Heart left ventricle (tissue), 13 donors: ENCODE measurements at regions not wholly inside any gene's neighbourhood (a gene's known extent, or its start where the extent isn't known, plus 50 kb on each side); places are given as distances from the start of the nearest gene placed in this dataset.

Experiments
- CTCF ChIP-seq, 12 donors: fragments of 200-600 bp; sonication (generic) in 4 of 12; IDR thresholded peaks; one replicate each; pipeline versions ENCODE4 v1.5.0 to v1.8.0; 2018 to 2022; ENCODE audit warnings: antibody characterized with exemption in 12 of 12, mild to moderate bottlenecking in 5 of 12
- POLR2A ChIP-seq, 2 donors: fragments of 450-650 bp; IDR thresholded peaks; one replicate each; pipeline ENCODE4 v1.6.1; 2017; ENCODE audit warnings: antibody characterized with exemption in 2 of 2, mild to moderate bottlenecking in 2 of 2, moderate library complexity in 2 of 2
- donor health status: ischemic (EF 13 %, LVEDD 7.1; RV severe dilation, severe dysfunction).
- donor health status: DM: no; HTN: yes; CAD: no.
- donor health status: DM: no; HTN: no; CAD: no.
- donor health status: ischemic (EF 25% LVEDD 6.9; RV normal size, moderate dysfunction).
- donor health status: ischemic (EF 25% LVEDD 5.7; RV mildly dilated, moderate dysfunction).
- donor health status: ischemic (EF 35%, LVEDD 5.7; RV mildly dilated, moderate dysfunction).
- donor health status: nonischemic (EF 11% LVEDD 7.7; RV severe dilation, severe dysfunction).
- donor health status: DM: yes; HTN: yes; CAD: no.
- donor health status: PGD.
- donor health status: ischemic (EF 29% LVEDD 5.4; RV normal size, mild dysfunction).
- donor health status: nonischemic (EF 23%, LVEDD 6.1; RV moderate dilation, normal function).

- TF ChIP-seq POLR2A (IDR thresholded peaks at IDR 0.05) (no peak), CTCF (IDR thresholded peaks at IDR 0.05) (no peak)
Observed at GRCh38 chr13:81409284-81409683, 1068.4 kb upstream of the SPRY2 start.
